ENCODE measurements at regions not wholly inside any gene's neighbourhood (a gene's known extent, or its start where the extent isn't known, plus 50 kb on each side); places are given as distances from the start of the nearest gene placed in this dataset.

DNA sequence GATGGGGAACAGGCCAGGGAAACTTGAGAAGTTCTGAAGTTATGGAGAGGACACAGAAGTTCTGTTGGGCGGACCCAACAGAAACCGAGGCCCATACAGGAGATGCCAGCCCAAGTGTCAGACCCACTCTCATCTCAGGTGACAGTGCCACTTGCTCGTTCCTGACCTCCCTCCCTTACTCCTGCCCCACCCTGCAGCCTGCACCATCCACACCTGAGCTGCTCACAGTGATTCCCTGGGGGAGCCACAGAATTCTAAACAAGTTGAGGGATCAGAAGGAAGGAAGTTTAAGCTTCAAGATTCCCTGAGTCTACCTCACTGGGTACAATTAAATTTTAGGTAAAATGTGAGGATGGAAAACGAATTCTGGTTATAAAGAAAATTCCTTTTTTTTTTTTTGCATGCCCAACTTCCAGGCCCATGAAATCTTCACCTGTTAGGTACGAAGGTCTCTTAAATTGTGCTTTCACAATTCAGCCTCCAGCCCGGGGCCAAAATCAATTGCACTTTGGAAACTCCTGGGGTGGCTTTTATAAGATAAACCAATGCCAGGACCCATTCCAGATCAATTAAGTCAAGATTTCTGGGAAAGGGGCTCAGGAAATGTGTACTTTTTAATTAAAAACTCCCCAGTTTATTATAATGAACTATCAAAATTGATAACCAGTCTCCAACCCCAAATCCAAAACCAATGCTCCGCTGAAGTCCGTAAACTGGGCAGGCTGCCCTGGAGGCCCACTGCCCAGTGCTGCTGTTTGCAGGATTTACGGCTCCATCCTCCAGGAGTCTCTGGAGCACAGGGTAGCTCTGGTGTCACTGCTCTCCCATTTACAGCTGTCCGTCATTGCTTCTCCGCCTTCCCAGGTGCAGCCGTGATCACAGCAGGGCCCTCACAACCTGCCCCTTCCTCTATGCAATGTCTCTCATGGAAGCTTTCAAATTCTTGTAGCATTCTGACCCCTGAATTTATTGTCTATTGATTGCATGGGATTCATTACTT is 643.5 kb downstream of the UQCRFS1 start:
- POLR2A ChIA-PET = no interaction called here
- CTCF ChIA-PET = interaction anchor here (1.0 to 1.3 kb wide), 2 partner anchors 22 to 27 kb away, joined by 3 read pairs; no protein-coding TSS in a partner anchor
- TF ChIP-seq, protein P1, sequence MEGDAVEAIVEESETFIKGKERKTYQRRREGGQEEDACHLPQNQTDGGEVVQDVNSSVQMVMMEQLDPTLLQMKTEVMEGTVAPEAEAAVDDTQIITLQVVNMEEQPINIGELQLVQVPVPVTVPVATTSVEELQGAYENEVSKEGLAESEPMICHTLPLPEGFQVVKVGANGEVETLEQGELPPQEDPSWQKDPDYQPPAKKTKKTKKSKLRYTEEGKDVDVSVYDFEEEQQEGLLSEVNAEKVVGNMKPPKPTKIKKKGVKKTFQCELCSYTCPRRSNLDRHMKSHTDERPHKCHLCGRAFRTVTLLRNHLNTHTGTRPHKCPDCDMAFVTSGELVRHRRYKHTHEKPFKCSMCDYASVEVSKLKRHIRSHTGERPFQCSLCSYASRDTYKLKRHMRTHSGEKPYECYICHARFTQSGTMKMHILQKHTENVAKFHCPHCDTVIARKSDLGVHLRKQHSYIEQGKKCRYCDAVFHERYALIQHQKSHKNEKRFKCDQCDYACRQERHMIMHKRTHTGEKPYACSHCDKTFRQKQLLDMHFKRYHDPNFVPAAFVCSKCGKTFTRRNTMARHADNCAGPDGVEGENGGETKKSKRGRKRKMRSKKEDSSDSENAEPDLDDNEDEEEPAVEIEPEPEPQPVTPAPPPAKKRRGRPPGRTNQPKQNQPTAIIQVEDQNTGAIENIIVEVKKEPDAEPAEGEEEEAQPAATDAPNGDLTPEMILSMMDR (IDR thresholded peaks at IDR 0.05; ENCODE audit: control extremely low read depth, extremely low read depth, low read depth, missing control alignments) = no peak
- no peak for DNase-seq (ENCODE audit: extremely low spot score)

DNA sequence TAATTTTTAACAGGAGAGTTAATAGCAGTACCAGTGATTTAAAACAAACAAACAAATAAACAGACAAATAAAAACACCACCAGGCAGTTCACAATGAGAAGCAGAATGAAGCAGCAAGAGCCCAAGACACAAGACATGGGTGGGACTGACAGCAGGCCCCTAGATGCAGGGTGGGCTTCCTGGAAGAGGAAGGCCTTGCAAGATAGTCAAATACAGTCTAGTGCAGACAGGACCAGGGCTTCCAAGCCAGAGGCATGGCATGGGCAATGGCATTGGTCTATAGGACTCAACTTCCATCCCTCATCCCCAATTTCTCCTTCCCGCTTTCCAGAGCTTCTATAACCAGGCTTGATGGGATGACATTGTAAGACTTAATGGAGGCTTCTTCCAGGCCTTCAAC is 645.1 kb downstream of the UQCRFS1 start:
- TF ChIP-seq, protein P1 (IDR thresholded peaks at IDR 0.05; ENCODE audit: control extremely low read depth, extremely low read depth, low read depth, missing control alignments) = no peak
- DNase-seq (ENCODE audit: extremely low spot score) = no peak
- ChIA-PET POLR2A (no interaction called here), CTCF (interaction anchor here (1.3 kb wide), 1 partner anchor 23 kb away, joined by 3 read pairs; no protein-coding TSS in a partner anchor)

DNA sequence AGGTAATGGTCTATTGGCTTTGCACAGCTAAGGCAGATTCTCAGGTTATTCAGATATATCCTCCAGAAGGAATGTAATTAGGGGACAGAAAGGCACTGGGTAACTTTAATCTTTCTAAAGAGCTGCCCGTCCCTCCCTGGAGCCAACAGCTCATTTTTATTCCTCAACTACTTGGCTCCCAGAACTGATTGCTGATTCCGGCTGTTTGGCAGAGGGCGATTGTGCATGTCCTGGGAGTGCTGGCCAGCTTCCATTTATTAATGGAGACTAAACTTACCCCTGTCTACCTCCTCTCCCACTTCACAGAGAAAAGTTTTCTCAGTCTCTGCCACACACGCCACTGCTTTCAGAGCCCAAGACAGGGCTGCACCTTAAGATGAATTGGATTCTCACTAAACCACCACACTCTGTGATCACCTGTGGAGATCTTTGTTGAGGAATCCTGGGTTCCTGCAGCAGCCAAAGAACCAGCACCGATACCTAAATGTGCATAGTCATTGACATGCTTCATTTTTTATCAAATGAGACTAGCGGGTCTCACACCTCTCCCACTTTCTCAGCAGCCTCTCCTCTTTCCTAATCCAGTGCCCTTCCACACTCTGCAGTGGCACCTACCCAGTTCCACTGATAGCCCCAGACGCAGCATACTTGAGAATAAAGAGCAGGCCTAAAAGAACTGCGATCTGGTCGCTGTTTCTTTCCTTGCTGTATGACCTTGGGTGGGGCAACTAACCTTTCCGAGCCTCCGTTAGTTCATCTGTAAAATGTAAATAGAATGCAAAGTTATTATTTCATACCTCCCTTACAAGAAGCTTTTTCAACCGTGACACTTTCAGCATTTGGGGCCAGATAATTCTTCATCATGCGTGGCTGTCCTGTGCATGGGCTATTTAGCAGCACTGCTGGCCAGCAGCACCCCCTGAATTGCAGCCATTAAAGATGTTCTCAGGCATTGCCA is 648.7 kb downstream of the UQCRFS1 start:
- ChIA-PET POLR2A (no interaction called here), CTCF (no interaction called here)

DNA sequence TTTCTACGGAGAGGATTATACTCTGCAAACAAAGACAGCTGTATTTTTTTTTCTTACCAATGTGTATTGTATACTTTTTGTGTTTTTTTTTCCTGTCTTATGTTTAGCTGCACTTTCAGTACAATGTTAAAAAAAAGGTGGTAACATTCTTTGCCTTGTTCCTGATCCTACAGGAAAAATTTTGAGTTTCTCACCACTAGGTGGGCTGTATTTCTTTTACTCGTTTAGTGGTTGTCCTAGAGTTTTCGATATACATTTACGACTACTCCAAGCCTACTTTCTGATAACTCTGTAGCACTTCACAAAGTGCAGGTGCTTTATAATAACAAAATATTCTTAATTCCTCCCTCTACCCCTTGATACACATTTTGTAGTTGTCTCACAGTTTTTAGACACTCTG is 652.2 kb downstream of the UQCRFS1 start:
- DNase-seq (ENCODE audit: extremely low spot score) = no peak
- ChIA-PET POLR2A (interaction anchor here (0.5 kb wide), 1 partner anchor 62 kb away, joined by 3 read pairs; no protein-coding TSS in a partner anchor), CTCF (no interaction called here)
- TF ChIP-seq, protein P1 (IDR thresholded peaks at IDR 0.05; ENCODE audit: control extremely low read depth, extremely low read depth, low read depth, missing control alignments) = no peak

More for the DNA sequence above, 648.7 kb downstream of the UQCRFS1 start:
- TF ChIP-seq, protein P1 (IDR thresholded peaks at IDR 0.05; ENCODE audit: control extremely low read depth, extremely low read depth, low read depth, missing control alignments) = no peak
- no peak for DNase-seq (ENCODE audit: extremely low spot score)

DNA sequence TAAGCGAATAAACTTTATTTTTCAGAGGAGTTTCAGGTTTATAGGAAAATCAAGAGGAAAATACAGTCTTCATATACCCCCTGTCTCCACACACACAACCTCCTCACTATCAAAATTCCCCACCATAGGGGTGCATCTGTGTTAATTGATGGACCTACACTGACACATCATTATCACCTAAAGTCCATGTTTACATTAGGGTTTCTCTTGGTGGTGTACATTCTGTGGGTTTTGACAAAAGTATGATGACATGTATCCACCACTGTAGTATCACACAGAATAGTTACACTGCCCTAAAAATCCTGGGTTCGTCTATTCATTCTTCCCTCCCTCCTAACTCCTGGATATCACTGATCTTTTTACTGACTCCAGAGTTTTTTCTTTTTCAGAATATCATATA is 654.2 kb downstream of the UQCRFS1 start:
- ChIA-PET POLR2A (no interaction called here), CTCF (no interaction called here)
- DNase-seq (ENCODE audit: extremely low spot score) = no peak
- TF ChIP-seq, protein P1 (IDR thresholded peaks at IDR 0.05; ENCODE audit: control extremely low read depth, extremely low read depth, low read depth, missing control alignments) = no peak

DNA sequence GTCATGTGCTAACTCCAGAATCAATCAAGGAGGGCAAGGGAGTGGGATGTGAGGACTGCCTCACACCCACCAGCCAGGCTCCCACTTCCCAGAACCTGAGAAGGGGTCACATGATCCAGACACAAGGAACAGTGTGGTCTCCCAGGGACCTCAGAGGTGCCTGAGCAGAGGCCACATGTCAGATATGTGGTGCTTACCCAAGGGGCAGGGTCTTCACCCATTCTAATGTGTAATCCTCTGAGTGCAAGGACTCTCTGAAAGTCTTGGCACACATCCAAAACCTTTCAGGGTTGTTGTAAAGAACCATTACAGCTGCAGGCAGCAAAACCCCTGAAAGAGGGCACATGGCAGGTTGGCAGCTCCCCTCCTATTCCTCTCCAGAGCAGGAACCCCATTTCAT is 656.6 kb downstream of the UQCRFS1 start:
- TF ChIP-seq, protein P1 (IDR thresholded peaks at IDR 0.05; ENCODE audit: control extremely low read depth, extremely low read depth, low read depth, missing control alignments) = no peak
- ChIA-PET POLR2A (no interaction called here), CTCF (no interaction called here)
- DNase-seq (ENCODE audit: extremely low spot score) = no peak
